GM12878 (cell line): ENCODE measurements at regions not wholly inside any gene's neighbourhood (a gene's known extent, or its start where the extent isn't known, plus 50 kb on each side); places are given as distances from the start of the nearest gene placed in this dataset.

Experiments
- ATF7 ChIP-seq: fragments of 450-650 bp; IDR thresholded peaks from 2 replicates; pipeline ENCODE4 v1.6.1; 2016; ENCODE audit warnings: low read depth, mild to moderate bottlenecking
- CBFB ChIP-seq: IDR thresholded peaks from 2 replicates; pipeline ENCODE4 v1.6.1; 2016; ENCODE audit warnings: antibody characterized with exemption, low read depth
- E4F1 ChIP-seq: fragments of 450-650 bp; IDR thresholded peaks from 2 replicates; pipeline ENCODE4 v1.6.1; 2018; ENCODE audit warnings: borderline replicate concordance, mild to moderate bottlenecking; ENCODE audit not compliant: partially characterized antibody
- EED ChIP-seq: sonication (generic); IDR thresholded peaks from 2 replicates; pipeline ENCODE4 v1.6.1; 2016; ENCODE audit warnings: antibody characterized with exemption, low read depth
- FOS ChIP-seq: IDR thresholded peaks from 3 replicates; pipeline ENCODE4 v1.6.1; 2011; ENCODE audit warnings: borderline replicate concordance; ENCODE audit not compliant: insufficient read length; ENCODE audit errors: extremely low read depth
- FOXK2 ChIP-seq: fragments of 450-650 bp; IDR thresholded peaks from 2 replicates; pipeline ENCODE4 v1.6.1; 2017; ENCODE audit warnings: mild to moderate bottlenecking, moderate library complexity
- RELB ChIP-seq: fragments of 450-650 bp; IDR thresholded peaks from 2 replicates; pipeline ENCODE4 v1.6.1; 2017; ENCODE audit warnings: low read depth, mild to moderate bottlenecking, moderate library complexity
- SRF ChIP-seq, 2 experiments: IDR thresholded peaks; 2 replicates each; pipeline ENCODE4 v1.6.1; 2011; ENCODE audit warnings: low read depth in 2 of 2, low read length in 2 of 2, mild to moderate bottlenecking in 1 of 2, moderate library complexity in 1 of 2
- ZNF217 ChIP-seq: fragments of 450-650 bp; IDR thresholded peaks from 2 replicates; pipeline ENCODE4 v1.6.1; 2017; ENCODE audit warnings: antibody characterized with exemption, mild to moderate bottlenecking
- TF ChIP-seq, protein P1 (sequence below): fragments of 450-650 bp; IDR thresholded peaks from 2 replicates; pipeline ENCODE4 v1.6.1; 2016; ENCODE audit warnings: mild to moderate bottlenecking

GRCh38 chr9:25453875-25454274 lies 224.4 kb downstream of the TUSC1 start (continued):
- TF ChIP-seq E4F1 (no peak), ZNF217 (no peak), FOS (no peak), RELB (no peak), SRF (IDR thresholded peaks at IDR 0.05; ENCODE audit: low read depth in 2 of 2, low read length in 2 of 2) (no peak), FOXK2 (no peak), ATF7 (no peak), EED (no peak), CBFB (no peak)
- TF ChIP-seq, protein P1, sequence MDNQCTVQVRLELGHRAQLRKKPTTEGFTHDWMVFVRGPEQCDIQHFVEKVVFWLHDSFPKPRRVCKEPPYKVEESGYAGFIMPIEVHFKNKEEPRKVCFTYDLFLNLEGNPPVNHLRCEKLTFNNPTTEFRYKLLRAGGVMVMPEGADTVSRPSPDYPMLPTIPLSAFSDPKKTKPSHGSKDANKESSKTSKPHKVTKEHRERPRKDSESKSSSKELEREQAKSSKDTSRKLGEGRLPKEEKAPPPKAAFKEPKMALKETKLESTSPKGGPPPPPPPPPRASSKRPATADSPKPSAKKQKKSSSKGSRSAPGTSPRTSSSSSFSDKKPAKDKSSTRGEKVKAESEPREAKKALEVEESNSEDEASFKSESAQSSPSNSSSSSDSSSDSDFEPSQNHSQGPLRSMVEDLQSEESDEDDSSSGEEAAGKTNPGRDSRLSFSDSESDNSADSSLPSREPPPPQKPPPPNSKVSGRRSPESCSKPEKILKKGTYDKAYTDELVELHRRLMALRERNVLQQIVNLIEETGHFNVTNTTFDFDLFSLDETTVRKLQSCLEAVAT, result no peak
- TF ChIP-seq, all 136 proteins: peak for 0
